Hematopoietic multipotent progenitor cell treated with erythropoietin and hydrocortisone succinate and interleukin-3 and kit ligand, for 6 days (in vitro differentiated cells): ENCODE measurements at regions not wholly inside any gene's neighbourhood (a gene's known extent, or its start where the extent isn't known, plus 50 kb on each side); places are given as distances from the start of the nearest gene placed in this dataset.

Source experiments
- DNase-seq: peaks from one replicate; pipeline ENCODE4 v3.0.0-alpha.2; 2015

DNA sequence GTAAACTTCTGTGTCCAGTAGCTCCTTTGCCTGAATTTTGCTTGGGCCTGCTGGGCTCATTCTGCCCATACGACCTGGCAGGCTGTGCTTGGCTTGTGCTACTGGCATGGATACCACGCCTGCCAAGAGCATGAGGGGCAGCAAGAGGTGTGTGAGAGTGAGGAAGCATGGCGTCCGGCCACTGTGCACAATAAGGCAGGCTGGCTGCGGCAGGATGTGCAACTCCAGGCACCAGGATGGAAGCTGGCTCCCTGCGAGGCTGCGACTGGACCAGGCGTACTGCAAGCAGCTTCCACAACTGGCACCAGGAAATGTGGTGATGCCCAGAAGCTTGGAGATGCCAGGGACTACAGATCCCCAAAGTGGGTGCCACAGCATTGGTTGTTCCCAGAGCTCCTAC lies 709.3 kb downstream of the PCDH18 start:
- DNase-seq, result no peak

DNA sequence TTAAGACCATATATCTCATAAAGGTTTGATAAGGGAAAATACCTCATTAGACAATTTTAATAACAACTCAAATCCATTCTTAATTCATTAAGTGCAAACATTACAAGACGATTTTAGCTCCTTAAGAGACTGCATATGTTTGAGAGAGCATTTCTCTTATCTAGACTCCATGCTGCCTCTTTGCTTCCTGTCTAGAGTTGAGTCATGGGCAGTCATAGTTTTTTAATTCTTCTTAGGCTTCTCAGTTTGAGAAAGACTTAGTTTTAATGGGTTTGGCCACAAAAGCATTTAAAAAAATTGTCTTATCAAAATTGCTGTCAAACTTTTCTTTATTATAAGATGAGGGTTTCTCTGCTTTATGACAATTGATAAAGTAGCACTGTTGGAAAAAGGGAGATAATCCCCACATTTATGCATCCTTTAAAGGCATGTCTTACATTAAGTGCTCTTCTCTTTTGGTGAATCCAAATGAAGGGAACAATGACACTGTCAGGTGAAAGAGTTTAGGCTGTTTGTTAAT lies 713.4 kb downstream of the PCDH18 start:
- DNase-seq, result peak; percentile 63

DNA sequence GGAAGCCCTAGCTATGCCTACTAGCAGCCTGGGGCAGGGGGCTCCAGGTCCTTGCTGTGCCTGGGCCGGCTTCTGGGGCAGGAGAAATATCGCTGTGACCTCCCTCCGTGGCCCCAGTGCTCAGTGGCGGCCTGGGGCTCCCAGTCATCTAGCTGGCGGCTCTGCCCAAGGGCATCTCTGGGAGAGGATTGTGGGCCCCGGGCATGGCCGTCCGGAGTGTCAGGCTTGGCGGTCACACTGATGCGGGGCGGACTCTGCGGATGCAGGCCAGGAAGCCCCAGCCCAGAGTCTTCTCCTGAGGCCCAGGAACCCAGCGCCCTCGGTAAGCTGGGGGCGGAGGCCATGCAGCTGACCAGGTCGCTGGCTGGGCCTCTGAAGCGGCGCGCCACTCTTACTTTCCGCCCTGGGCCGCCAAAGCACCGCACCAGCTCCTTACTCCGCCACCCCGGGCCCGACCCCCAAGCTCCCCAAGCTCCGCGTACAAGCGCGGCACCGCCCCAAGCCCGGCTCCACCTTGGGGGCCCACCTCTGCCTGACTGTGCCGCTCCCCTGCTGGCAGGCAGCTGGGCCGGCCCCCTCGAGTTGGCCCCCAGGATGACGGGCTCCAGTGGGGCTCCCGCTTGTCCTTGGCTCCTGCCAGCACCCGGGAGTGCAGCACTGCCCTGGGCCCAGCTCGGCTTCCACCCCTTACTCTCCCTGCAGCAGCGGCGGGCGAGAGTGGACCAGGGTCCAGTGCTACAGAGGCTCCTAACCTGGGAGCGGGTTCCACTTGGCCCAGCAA lies 720.0 kb downstream of the PCDH18 start:
- DNase-seq, result no peak

- no peak for DNase-seq
Measured at GRCh38 chr4:136811496-136812077, 720.7 kb downstream of the PCDH18 start.

DNA sequence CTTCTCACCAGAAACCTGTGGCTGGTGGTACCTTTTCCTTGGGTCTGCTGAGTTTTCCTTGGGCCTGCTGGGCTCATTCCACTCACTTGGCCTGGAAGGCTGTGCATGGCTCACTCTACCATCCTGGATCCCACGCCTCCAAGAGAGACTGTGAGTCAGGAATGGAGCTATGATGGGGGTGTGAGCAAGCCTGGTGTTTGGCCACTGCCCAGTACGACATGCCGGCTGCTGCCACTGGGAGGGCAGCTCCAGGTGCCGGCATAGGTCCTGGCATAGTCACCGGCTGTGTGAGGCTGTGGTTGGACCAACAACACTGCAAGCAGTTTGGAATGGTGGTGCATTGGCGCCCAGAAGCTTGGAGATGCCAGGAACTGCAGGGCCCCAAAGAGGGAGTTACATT lies 721.7 kb downstream of the PCDH18 start:
- no peak for DNase-seq

DNA sequence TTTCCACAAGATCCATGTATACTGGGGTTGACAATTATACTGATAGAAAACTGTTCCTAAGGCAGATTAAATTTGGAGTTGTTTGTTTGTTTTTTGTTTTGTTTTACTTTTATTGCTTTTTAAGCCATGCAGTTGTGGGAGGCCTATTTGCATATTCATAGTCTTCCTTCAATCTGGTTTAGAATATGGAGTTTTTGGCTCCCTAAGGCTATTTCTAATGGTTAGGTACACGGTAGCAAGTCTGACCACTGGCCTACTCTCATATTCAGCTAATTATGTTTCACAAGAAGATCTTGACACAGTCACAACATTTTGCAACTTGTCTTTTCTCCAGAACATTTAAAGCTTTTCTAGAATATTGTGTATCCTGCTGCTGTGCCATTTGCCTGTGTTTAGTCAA lies 725.5 kb downstream of the PCDH18 start:
- no peak for DNase-seq

DNA sequence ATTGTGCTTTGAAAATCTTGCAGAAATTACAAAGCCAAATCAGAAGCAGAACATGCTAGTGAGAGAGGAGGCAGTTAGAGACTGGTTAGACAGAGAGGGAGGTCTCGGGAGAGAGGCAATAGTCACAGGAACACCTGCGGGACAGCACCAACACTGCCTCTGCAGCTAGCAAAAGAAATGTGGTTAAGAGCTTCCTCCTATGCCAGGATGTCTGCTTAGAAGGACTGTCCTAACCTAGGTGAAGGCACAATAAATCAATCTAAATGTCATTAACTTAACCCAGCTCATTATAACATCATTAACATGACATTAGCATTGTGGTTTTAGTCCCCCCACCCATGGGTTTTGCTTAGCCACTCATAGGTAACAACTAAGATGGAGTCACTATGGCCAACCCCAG lies 726.7 kb downstream of the PCDH18 start:
- no peak for DNase-seq

GRCh38 chr4:136803433-136803832 lies 728.9 kb downstream of the PCDH18 start:
- no peak for DNase-seq

DNA sequence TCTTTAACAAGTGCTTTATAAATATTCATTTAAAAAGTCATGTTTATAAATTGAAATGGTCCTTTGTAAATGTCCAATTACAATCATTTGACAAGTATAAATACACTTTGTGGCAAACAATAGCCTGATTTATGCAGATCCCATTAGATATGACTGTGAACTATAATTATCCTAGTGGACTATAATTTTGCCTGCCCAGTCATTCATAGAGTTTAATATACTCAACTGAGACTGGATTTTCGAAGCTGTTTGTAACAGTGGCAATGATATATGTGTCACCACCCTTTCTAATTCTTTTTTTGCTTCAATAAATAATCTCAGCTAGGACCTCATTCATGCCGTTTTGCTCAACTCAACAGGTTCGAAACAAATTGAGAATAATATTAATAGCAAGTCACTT lies 732.0 kb downstream of the PCDH18 start:
- DNase-seq, result no peak

DNA sequence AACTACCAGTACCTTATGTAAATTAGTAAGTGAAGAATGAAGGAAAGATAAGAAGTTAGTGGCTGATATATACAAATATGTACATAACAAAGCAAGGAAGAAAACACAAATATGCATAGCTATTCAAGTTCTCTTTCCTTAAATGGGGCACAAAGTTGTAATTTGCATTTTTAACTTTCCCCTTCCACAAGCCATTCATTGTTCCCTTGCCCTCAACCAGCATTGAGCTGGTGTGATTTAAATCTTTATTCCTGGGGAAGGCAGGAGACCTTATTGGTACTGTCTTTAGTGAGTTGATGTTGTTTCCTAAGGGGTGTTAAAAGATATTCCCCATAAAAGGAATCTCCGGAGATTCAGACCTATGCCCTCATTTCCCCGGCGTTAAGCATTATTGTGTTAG lies 735.3 kb downstream of the PCDH18 start:
- no peak for DNase-seq

DNA sequence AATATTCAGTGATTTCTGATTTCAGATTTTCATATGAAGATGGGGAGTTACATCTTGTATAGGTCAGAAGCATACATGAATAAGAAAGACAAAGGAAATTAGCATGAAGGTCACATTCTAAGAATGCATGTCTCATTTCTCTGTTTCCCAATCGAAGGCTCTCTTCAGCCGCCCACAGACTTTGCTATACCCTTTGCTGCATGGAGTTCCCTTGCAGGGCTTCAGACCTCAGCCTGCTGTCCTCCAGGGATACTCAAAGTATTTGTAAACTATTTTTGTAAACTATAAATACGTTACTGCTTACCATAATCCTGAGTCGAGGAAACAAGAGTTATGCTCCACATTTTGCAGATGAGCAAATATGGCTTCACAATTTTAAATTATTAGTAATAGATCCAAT lies 738.4 kb downstream of the PCDH18 start:
- DNase-seq, result no peak

DNA sequence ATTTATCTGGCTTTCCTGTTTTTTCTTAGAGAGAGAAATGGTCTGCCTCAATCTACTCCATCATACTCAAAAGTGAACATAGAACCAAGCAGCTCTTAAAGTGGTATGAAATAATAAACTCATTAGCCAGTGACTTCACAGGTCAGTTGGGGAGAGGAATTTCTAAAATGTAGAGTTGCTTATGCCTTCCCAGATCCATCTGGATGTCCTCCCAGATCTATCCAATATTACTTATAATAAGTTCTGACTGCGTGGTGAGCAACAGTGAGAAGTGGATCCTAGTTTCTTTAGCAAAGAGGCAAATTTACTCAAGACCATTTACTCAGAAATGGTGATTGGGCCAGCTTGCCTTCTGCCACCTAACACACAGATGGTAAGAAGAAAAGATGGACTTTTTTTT lies 748.0 kb downstream of the PCDH18 start:
- DNase-seq, result no peak

DNA sequence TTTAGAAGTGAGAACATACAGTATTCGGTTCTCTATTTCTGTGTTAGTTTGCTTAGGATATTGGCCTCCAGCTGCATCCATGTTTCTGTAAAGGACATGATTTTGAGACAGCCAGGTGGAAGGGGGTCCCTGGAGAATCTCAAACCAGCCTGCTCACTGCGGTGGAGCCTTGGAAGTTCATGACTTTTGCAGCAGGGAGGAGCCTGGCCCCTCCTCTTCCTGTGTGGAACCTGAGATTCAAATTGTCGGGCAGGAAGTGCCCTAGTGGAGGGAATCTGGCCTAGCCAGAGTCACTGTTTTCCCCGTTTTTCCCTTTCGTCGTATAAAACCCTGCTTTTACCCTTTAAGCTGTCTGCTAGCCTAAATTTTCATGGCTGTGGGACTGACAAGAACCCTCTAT lies 762.6 kb downstream of the PCDH18 start:
- DNase-seq, result no peak

DNA sequence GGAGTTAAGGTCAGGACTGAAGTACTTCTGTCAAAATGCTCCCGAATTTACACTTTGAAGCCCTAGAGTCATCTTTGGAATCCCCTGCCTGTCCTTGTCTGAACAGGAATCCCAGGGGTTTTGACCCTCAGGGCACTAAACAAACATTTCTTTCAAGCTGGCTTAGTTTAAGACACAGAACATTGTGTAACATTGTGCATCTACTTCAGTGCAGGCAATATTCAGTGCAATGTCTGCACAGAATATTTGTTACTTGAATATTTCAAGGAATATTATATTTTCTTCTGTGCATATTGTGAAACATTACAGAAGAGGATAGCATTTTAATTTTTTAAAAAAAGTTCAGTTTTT lies 763.4 kb downstream of the PCDH18 start:
- DNase-seq, result no peak

- DNase-seq, result no peak
Measured at GRCh38 chr4:136768213-136768924, 763.9 kb downstream of the PCDH18 start.

- DNase-seq, result no peak
Measured at GRCh38 chr4:136763919-136764318, 768.4 kb downstream of the PCDH18 start.

GRCh38 chr4:136755531-136755916 lies 776.8 kb downstream of the PCDH18 start:
- DNase-seq, result no peak

- DNase-seq, result no peak
Measured at GRCh38 chr4:136754810-136755530, 777.3 kb downstream of the PCDH18 start.

DNA sequence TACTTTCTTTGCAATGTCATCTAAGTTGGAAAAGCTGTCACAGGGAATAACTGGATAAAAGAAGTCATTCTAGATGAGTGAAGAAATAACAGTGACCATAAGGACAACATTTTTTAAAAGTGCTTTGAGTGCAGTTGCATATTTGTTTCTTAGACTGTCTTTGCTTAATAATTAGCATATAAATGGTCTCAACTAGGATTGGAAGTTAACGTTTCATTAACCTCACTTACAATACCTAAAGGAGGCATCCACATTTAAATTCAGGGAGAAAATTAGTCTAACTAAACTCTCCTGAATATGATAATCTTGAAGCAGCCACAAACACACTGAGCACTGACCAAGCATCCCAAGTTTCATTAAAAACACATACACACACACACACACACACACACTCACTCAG lies 780.7 kb downstream of the PCDH18 start:
- DNase-seq, result no peak

- no peak for DNase-seq
Measured at GRCh38 chr4:136750897-136751296, 781.4 kb downstream of the PCDH18 start.

- DNase-seq, result no peak
Measured at GRCh38 chr4:136749989-136750388, 782.3 kb downstream of the PCDH18 start.

- DNase-seq, result no peak
Measured at GRCh38 chr4:136748773-136749172, 783.5 kb downstream of the PCDH18 start.

DNA sequence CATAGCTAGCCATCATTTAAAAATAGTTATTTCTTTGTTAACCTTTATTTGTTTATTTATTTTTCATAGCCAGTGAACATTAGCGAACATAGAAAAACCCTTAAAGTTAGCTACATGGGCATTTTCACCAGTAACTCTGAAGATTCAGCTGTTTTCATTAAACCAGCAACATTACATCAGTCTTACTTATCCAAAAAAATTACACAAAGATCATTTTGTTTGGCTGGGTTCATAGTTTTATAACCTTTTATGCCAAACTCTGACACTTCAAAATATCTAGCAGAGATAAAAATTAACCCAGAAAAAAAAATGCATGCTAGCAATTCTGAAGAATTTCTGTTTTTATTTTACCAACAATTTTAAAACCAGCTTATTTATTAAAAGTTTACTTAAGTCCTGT lies 784.1 kb downstream of the PCDH18 start:
- no peak for DNase-seq

DNA sequence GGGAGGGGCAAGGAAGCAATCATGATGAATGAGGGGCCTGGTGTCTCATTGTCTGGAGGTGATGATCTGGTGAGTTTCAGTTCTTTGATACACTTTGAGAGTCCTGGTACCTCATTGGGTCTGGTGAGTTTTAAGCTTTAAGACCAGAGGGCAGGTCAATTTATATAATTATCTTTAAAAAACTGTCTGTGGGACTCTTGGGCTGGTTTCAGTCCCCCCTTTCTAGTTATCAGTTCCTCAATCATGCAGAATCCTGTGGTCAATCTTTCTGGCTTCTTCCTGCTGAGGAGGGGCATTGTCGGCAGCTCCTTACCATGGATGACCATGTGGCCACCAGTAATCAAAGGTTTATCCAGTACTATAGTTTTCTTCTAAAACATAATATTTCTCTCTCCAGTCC lies 789.1 kb downstream of the PCDH18 start:
- no peak for DNase-seq
